GM12891 (cell line): ENCODE measurements at regions not wholly inside any gene's neighbourhood (a gene's known extent, or its start where the extent isn't known, plus 50 kb on each side); places are given as distances from the start of the nearest gene placed in this dataset.

Source experiments
- DNase-seq: peaks from one replicate; pipeline ENCODE4 v3.0.0; 2011; ENCODE audit warnings: low spot score; ENCODE audit not compliant: insufficient read length
- FAIRE-seq: peaks from 2 replicates; lab custom pipeline; 2011; peaks lifted over from hg19 to GRCh38; lab: Jason Lieb, UNC
- PAX5 ChIP-seq: IDR thresholded peaks from 2 replicates; pipeline ENCODE4 v1.6.1; 2011; ENCODE audit warnings: low read length, moderate library complexity, mild to moderate bottlenecking; ENCODE audit not compliant: insufficient read depth, severe bottlenecking
- POLR2A ChIP-seq: IDR thresholded peaks from 2 replicates; pipeline ENCODE4 v1.6.1; 2011; ENCODE audit warnings: low read depth, low read length, control low read depth
- POLR2AphosphoS5 ChIP-seq: IDR thresholded peaks from 2 replicates; pipeline ENCODE4 v1.6.1; 2011; ENCODE audit warnings: low read depth, low read length, control low read depth
- POU2F2 ChIP-seq: IDR thresholded peaks from 2 replicates; pipeline ENCODE4 v1.6.1; 2011; ENCODE audit warnings: low read depth, mild to moderate bottlenecking, control low read depth, low read length, moderate library complexity
- SPI1 ChIP-seq: IDR thresholded peaks from 2 replicates; pipeline ENCODE4 v1.6.1; 2011; ENCODE audit warnings: low read depth, low read length, control low read depth
- TAF1 ChIP-seq: IDR thresholded peaks from 2 replicates; pipeline ENCODE4 v1.6.1; 2011; ENCODE audit warnings: low read depth, low read length, control low read depth

DNA sequence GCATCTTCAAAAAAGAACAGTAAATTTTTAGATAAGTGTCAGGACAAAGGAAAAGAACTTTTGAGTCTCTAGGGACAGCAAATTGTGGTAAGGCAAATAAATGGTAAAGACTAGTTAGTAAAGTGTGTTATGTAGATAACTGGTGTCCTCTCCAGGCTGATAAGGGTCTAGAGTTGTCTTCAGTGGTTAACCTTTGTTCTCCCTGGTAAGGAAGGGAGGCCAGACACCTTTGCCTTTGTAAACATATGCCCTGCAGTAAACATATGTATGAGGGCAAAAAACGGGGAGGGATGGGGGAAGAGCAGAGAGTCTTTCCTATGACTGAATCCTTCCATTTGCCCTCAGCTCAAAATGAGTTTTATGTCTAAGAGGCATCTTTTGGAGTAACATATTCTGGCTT, 384.6 kb downstream of the HNRNPD start:
- DNase-seq (no peak), FAIRE-seq (no peak)
- TF ChIP-seq POLR2A (no peak), SPI1 (no peak), PAX5 (no peak), POU2F2 (no peak), POLR2AphosphoS5 (no peak), TAF1 (no peak)

DNA sequence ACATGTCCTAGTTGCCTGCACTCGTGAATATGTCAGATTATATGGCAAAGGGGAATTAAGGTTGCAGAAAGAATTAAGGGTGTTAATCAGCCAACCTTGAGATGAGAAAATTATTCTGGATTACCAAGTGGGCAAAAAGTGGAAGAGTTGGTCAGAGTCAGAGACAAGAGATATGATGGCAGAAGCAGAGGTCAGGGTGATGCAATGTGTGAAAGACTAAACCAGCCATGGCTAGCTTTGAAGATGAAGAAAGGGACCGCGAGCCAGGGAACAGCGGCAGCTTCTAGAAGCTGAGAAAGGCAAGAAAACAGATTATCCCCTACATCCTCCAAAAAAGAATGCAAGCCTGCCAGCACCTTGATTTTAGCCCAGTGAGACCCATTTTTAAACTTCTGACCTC, 385.6 kb downstream of the HNRNPD start:
- FAIRE-seq (no peak), DNase-seq (no peak)
- no peak for TF ChIP-seq POLR2A
- TF ChIP-seq POLR2AphosphoS5: no peak
- TF ChIP-seq SPI1: no peak
- no peak for TF ChIP-seq TAF1
- no peak for TF ChIP-seq PAX5
- TF ChIP-seq POU2F2: no peak

GRCh38 chr4:81984746-81985145, 389.0 kb downstream of the HNRNPD start:
- DNase-seq (no peak), FAIRE-seq (no peak)
- TF ChIP-seq PAX5 (no peak), POLR2A (no peak), POU2F2 (no peak), SPI1 (no peak), TAF1 (no peak), POLR2AphosphoS5 (no peak)

DNA sequence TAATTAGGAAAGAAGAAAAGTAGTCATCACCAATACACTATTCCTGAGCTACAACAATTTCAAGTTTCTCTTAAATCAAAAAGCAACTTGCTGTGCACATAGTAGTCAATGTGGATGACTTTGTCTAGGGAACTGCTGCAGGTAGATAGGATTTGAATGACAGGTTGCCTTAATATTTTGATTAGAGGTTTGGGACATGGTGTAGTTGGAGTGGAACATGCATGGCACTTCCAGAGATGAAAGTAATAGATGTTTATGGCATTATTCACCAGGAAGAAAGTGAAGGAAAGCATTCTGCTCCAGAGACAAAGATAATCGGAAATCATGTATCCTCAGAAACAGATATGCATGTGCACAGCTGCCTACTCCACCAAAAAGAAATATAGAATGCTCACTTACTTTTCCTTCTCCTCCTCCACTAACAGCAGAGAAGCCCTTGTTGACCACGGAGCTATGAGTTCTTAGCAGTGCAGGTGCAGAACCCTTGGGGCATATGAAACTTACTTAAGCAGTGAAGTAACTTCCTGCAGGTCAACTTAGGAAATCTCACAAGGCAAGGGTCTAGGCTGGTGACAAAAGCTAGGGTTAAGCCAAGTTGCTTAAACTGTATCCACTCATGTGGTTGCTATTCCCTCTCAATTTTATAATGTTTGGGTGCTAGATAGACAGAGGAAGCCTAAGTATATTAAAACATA, 390.8 kb downstream of the HNRNPD start:
- FAIRE-seq (no peak), DNase-seq (no peak)
- TF ChIP-seq POLR2A (no peak), SPI1 (no peak)

DNA sequence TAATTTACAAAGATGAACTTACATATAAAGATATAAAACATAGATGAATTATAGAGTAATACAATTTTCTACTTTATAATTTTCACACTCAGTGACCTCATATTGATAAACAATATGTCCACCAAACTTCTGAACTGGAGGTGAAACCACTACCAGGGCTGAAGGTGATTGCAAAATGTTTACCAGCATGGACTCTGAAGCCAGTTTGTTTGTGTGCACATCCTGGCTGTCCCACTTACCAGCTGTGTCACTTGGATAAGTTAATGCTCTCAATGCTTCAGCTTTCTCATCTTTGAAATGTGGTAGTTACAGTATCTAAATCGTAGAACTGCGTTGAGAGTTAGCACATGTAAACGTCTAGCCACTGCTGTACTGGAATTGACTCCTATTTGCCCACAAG, 392.6 kb downstream of the HNRNPD start:
- DNase-seq (no peak), FAIRE-seq (no peak)
- no peak for TF ChIP-seq POU2F2
- no peak for TF ChIP-seq TAF1
- no peak for TF ChIP-seq POLR2AphosphoS5
- no peak for TF ChIP-seq PAX5
- TF ChIP-seq SPI1: no peak
- TF ChIP-seq POLR2A: no peak

- TF ChIP-seq PAX5 (no peak), SPI1 (no peak), POLR2AphosphoS5 (no peak), TAF1 (no peak), POLR2A (no peak), POU2F2 (no peak)
- FAIRE-seq (no peak), DNase-seq (no peak)
Observed at GRCh38 chr4:81974523-81974922, 399.3 kb downstream of the HNRNPD start.

DNA sequence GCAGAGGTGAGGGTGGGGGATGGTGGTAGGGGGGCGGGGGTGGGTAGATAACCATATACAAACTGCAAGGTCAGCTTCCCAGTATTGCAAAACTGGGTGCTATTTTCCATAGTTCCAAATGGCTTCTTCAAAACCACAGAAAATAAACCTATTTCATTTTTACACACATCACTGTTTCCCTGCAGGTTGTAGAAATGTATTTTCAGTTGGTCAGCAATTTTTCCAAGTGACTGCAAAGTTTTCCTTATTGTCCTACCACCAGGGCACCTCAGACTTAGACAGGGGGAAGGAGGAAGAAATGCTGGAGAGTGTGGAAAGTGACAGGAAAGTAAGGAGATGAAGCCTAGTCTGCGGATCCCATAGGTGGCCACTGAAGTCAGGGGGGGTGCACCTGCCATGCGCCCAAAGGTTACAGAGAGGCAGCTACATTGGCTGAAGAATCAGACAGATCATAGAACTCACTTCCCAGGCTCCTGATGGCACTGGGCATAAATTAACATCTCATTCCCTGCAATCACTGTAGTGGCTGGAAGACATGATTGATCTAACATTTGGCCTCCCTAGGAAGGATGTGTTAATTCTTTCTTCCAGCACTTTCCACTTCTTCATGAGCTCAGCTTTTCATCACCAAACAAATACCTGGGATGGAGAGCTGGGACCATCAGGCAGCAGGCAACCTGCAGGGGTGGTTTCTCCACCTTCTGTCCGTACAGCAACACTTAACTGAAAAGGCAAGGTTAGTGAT, 402.0 kb downstream of the HNRNPD start:
- TF ChIP-seq POLR2AphosphoS5 (no peak), SPI1 (no peak), TAF1 (no peak), POLR2A (no peak), PAX5 (no peak)
- no peak for DNase-seq
- no peak for FAIRE-seq

GRCh38 chr4:81971061-81971460, 402.7 kb downstream of the HNRNPD start:
- DNase-seq (no peak), FAIRE-seq (no peak)
- TF ChIP-seq SPI1 (no peak), TAF1 (no peak), POLR2AphosphoS5 (no peak), PAX5 (no peak), POU2F2 (no peak), POLR2A (no peak)

DNA sequence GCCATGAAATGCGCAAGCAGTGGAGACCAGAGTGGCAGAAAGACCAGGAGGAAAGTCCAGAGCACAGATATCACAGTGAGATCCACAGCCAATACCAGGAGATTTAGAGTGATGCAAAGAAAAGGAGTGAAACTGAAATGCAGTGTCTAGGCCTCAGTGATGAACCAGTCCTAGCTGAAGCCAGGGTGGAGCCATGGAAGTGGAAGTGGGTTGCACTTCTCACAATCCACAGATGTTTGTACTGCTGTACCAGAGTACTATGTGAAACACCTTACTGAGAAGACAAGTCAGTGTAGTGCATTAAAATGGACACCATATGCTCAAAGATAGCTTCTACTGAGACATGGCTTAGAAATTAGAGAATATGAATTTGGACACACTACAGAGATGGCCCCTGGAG, 403.3 kb downstream of the HNRNPD start:
- DNase-seq (no peak), FAIRE-seq (no peak)
- TF ChIP-seq TAF1: no peak
- no peak for TF ChIP-seq POLR2AphosphoS5
- no peak for TF ChIP-seq POU2F2
- TF ChIP-seq PAX5: no peak
- TF ChIP-seq POLR2A: no peak
- no peak for TF ChIP-seq SPI1

DNA sequence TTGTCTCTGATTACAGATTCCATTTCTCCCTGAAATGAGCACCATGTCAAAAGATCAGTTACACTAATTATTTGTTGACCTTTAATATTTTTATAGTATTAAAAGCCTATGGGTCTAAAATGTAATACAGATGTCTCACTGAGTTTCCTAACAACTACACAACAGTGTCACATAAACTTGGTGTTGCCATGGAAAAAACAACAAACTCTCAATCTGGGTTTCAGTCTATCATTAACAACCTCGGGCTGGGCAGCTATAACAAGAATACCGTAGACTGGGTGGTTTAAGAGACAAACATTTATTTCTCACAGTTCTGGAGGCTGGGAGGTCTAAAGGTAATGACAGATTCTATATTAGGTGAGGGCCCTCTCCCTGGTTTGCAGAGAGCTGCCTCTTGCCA, 407.1 kb downstream of the HNRNPD start:
- DNase-seq (no peak), FAIRE-seq (no peak)
- TF ChIP-seq POU2F2 (no peak), TAF1 (no peak), POLR2A (no peak), PAX5 (no peak), POLR2AphosphoS5 (no peak), SPI1 (no peak)
